ENCODE measurements at regions not wholly inside any gene's neighbourhood (a gene's known extent, or its start where the extent isn't known, plus 50 kb on each side); places are given as distances from the start of the nearest gene placed in this dataset.

DNA sequence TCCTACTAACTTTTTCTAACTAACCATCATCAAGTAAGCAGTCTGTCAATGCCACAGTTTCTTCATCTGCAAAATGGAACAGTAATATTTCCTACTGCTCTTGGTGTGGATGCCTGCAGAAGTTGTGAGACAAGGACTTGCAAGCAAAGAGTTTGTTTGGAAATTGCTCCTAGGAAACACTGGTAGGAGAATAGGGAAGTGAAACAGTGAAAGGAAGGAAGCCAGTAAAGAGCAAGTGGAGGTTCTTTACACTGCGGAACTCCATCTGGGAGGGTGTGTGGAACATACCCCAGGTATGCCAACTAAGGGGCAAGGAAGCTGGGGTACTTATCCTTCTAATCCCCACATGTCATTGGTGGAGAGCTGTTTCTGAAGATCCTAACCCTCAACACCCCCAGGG lies 119.9 kb downstream of the FOXD1 start:
- H3K27me3 ChIP-seq (ENCODE audit: control insufficient read depth, insufficient read depth, low read length): no peaks in the 10 kb centered on the region
- no peaks in the 10 kb centered on the region for H3K79me1 ChIP-seq (ENCODE audit: low read depth in 1 of 2, low read length in 2 of 2)
- H4K91ac ChIP-seq (ENCODE audit: insufficient read depth, low read depth, low read length): no peak overlapping the region
- ChIA-PET POLR2A (ENCODE audit: unreplicated experiment) (no interaction called here), CTCF (no interaction called here)
- no peak overlapping the region for H3K56ac ChIP-seq (ENCODE audit: extremely low read depth, insufficient read depth, low read length)
- no peak for DNase-seq
- H3K27ac ChIP-seq (ENCODE audit: insufficient read depth, low read length): no peak overlapping the region
- no peak overlapping the region for H2AK9ac ChIP-seq (replicated peaks; ENCODE audit: low read depth, low read length, poor library complexity)
- no peak overlapping the region for H3K4me3 ChIP-seq (ENCODE audit: insufficient read depth, low read depth, low read length)
- peak overlapping the region; percentile 59; the same call in 1 of the 2 replicates for H2BK20ac ChIP-seq (ENCODE audit: low read depth, low read length)
- ATAC-seq (ENCODE audit: low read depth): no peak
- peaks cover 9% of the 10 kb centered on the region for H3K9me3 ChIP-seq (ENCODE audit: control insufficient read depth, insufficient read depth, low read length)
- dilution Hi-C loops (cut with HindIII; ENCODE audit: low sequenced_read_pairs, unreplicated experiment): no loop called here
- H2AK5ac ChIP-seq (ENCODE audit: low read depth, low read length): peak overlapping the region; percentile 35; the same call in 1 of the 2 replicates
- no peak overlapping the region for H3K23ac ChIP-seq (ENCODE audit: low read depth, low read length)
- intact Hi-C loops (cut with micrococcal nuclease): no loop called here
- H3K9me1 ChIP-seq (ENCODE audit: insufficient read depth, low read length): no peaks in the 10 kb centered on the region; the same call in 1 of the 2 replicates
- H3K4me2 ChIP-seq (ENCODE audit: low read depth, low read length): no peak overlapping the region
- H3K18ac ChIP-seq (ENCODE audit: low read depth, low read length): no peak overlapping the region
- H3K4me1 ChIP-seq (ENCODE audit: control insufficient read depth, insufficient read depth, low read length): peaks cover 3% of the 10 kb centered on the region; the same call in 1 of the 2 replicates
- TF ChIP-seq MAFK (IDR thresholded peaks at IDR 0.05; ENCODE audit: low read depth, low read length) (no peak), RFX5 (IDR thresholded peaks at IDR 0.05; ENCODE audit: low read depth, low read length) (no peak), SMC3 (IDR thresholded peaks at IDR 0.05; ENCODE audit: low read depth, low read length) (no peak), NFE2L2 (IDR thresholded peaks at IDR 0.05; ENCODE audit: low read depth, low read length) (no peak)
- TF ChIP-seq, protein P1, sequence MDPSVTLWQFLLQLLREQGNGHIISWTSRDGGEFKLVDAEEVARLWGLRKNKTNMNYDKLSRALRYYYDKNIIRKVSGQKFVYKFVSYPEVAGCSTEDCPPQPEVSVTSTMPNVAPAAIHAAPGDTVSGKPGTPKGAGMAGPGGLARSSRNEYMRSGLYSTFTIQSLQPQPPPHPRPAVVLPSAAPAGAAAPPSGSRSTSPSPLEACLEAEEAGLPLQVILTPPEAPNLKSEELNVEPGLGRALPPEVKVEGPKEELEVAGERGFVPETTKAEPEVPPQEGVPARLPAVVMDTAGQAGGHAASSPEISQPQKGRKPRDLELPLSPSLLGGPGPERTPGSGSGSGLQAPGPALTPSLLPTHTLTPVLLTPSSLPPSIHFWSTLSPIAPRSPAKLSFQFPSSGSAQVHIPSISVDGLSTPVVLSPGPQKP (IDR thresholded peaks at IDR 0.05; ENCODE audit: borderline replicate concordance, low read depth, low read length): no peak
- H2BK120ac ChIP-seq (ENCODE audit: low read depth, low read length): peak overlapping the region; percentile 4; the same call in 1 of the 2 replicates
- H2AFZ ChIP-seq (replicated peaks; ENCODE audit: low read length, poor library complexity): no peak overlapping the region
- peak overlapping the region; percentile 19; the same call in 2 of the 3 replicates for H2BK15ac ChIP-seq (ENCODE audit: low read depth, low read length)
- no peak overlapping the region for H4K5ac ChIP-seq (ENCODE audit: low read depth, low read length)
- WGBS, 2 experiments (ENCODE audit: extremely low coverage in 2 of 2, insufficient read length in 1 of 2): no CpG with 5 or more reads among the region's 1 CpG
- no TSS peak for BruUV-seq (replicated peaks)
- no peak overlapping the region for H3K14ac ChIP-seq (replicated peaks; ENCODE audit: low read depth, low read length)
- no peaks in the 10 kb centered on the region for H3K36me3 ChIP-seq (ENCODE audit: control insufficient read depth, insufficient read depth, low read length)
- H3K4ac ChIP-seq (ENCODE audit: low read depth, low read length): no peak overlapping the region
- H4K20me1 ChIP-seq (ENCODE audit: insufficient read depth, low read length): no peaks in the 10 kb centered on the region
- in situ Hi-C loops (cut with MboI; ENCODE audit: low sequenced_read_pairs): no loop called here
- H3K9ac ChIP-seq (ENCODE audit: low read depth, low read length): no peak overlapping the region
- no peak overlapping the region for H2BK5ac ChIP-seq (ENCODE audit: low read depth, low read length, poor library complexity, severe bottlenecking)
- peak overlapping the region in 1 of 2 experiments; percentile 13; a peak in 1 of 4 replicates for H4K8ac ChIP-seq (ENCODE audit: low read depth in 2 of 2, low read length in 2 of 2)

All from IMR-90 (cell line).